HG02678 (cell line): ENCODE measurements at regions not wholly inside any gene's neighbourhood (a gene's known extent, or its start where the extent isn't known, plus 50 kb on each side); places are given as distances from the start of the nearest gene placed in this dataset.

Experiments
- ATAC-seq: cut with Tn5 transposase; IDR thresholded peaks from one replicate; pipeline ENCODE4 v1.9.1; 2021; ENCODE audit warnings: mild to moderate bottlenecking, moderate library complexity; ENCODE audit not compliant: unreplicated experiment

- ATAC-seq: no peak
These were observed 51.6 kb upstream of the SRGAP3 start for GRCh38 chr3:9301091-9301490.

DNA sequence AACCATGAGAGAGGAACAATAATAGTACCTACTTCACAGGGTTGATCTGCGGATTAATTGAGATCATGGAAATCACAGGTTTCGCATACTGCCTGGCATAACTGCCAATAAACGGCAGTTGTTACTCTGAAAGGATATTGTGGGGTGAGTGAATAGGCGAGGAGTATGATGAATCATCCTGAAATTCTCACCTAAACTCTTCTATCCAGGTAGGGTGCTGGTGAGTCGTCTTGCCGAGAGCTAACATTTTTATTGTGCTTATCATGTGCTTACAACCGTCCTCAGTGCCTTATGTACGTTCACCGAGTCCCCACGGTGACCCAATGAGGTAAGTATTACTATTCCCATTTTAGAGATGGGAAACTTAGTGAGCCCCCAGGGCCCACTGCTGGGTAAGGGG is 52.4 kb upstream of the SRGAP3 start:
- no peak for ATAC-seq

- peak; percentile 88 for ATAC-seq
These were observed 53.2 kb upstream of the SRGAP3 start for GRCh38 chr3:9302425-9303181.

DNA sequence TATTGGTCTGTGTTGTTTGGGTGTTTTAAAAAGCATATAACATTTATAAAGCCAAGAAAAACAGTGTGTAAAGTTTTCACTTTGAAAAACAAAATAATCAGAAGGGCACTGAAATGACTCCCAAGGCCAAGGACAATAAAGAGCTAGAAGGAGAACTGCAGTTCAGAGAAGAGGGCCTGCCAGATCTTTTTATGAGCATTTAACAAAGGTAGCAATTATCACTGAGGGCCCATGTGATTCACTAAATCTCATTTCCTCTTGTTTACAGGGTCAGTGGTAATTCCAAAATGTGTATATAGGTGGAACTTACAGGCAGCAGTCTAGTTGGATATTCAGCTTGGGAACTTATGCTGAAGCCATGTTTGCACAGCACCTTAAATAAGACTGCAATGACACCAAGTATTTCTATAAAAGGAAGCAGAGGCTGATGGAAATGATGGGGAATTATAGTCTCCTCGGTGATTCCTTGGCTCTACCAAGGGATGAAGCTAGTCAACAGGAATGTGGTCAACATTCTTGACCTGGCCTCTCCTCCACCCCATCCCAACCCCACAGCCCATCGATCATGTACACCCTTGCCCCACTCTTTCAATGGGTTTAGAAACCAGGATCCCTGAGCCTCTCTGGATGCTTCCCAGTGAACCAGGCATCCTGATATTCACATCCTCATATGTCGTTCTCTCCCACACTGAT is 54.4 kb upstream of the THUMPD3 start:
- ATAC-seq: no peak

- ATAC-seq: no peak
These were observed 52.8 kb upstream of the THUMPD3 start for GRCh38 chr3:9310043-9310442.

DNA sequence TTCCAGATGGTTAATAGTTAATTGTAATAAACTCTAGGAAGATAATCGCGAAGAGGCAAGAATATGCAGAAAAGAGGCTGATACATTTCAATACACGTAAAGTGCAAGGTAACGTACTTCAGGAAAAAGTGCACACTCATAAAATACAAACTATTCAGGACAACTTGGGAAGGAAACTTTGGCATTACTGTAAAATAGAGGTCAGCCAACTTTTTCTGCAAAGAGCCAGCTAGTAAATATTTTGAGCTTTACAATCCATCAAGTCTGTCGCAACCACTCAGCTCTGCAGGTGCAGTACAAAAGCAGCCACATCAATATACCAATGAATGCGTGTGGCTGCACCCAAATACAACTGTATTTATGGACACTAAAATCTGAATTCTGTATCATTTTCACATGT is 51.6 kb upstream of the THUMPD3 start:
- no peak for ATAC-seq
